Liver (tissue), 7 donors: ENCODE measurements at regions not wholly inside any gene's neighbourhood (a gene's known extent, or its start where the extent isn't known, plus 50 kb on each side); places are given as distances from the start of the nearest gene placed in this dataset.

Source experiments
- DNase-seq: peaks from one replicate; pipeline ENCODE4 v3.0.0-alpha.2; 2017; ENCODE audit warnings: low spot score
- H3K27ac ChIP-seq, 2 donors: one replicate each; pipeline ENCODE4 v1.7.0; 2013; ENCODE audit warnings: inconsistent platforms in 2 of 2, low read length in 2 of 2, control low read depth in 1 of 2, low read depth in 1 of 2, mild to moderate bottlenecking in 1 of 2
- H3K27me3 ChIP-seq, 4 donors: one replicate each; pipeline versions ENCODE4 v1.6.1 to v1.7.0; 2013; ENCODE audit warnings: low read length in 3 of 4, inconsistent platforms in 1 of 4, mild to moderate bottlenecking in 1 of 4, moderate library complexity in 1 of 4; ENCODE audit not compliant: control insufficient read depth in 4 of 4, insufficient read depth in 4 of 4
- H3K36me3 ChIP-seq, 4 donors: one replicate each; pipeline versions ENCODE4 v1.6.1 to v1.7.0; 2013; ENCODE audit warnings: low read length in 3 of 4, mild to moderate bottlenecking in 3 of 4, low read depth in 1 of 4, moderate library complexity in 1 of 4; ENCODE audit not compliant: control insufficient read depth in 4 of 4, insufficient read depth in 3 of 4
- H3K4me1 ChIP-seq, 4 donors: one replicate each; pipeline versions ENCODE4 v1.6.1 to v1.7.0; 2013; ENCODE audit warnings: low read length in 3 of 4, mild to moderate bottlenecking in 3 of 4, moderate library complexity in 1 of 4; ENCODE audit not compliant: control insufficient read depth in 4 of 4, insufficient read depth in 4 of 4
- H3K4me3 ChIP-seq, 3 donors: one replicate each; pipeline versions ENCODE4 v1.6.1 to v1.7.0; 2013; ENCODE audit warnings: low read length in 3 of 3, control low read depth in 1 of 3, low read depth in 1 of 3, mild to moderate bottlenecking in 1 of 3
- H3K9ac ChIP-seq, 2 donors: one replicate each; pipeline ENCODE4 v1.7.0; 2013; ENCODE audit warnings: low read length in 2 of 2, mild to moderate bottlenecking in 2 of 2, moderate library complexity in 2 of 2, control low read depth in 1 of 2, low read depth in 1 of 2
- H3K9me3 ChIP-seq, 4 donors: one replicate each; pipeline versions ENCODE4 v1.6.1 to v1.7.0; 2013; ENCODE audit warnings: low read length in 3 of 4; ENCODE audit not compliant: control insufficient read depth in 4 of 4
- EGR1 ChIP-seq, 2 donors: IDR thresholded peaks; 2 replicates each; pipeline ENCODE4 v1.6.1; 2016 to 2018; ENCODE audit warnings: antibody characterized with exemption in 2 of 2, low read depth in 2 of 2
- FOXA1 ChIP-seq: IDR thresholded peaks from 2 replicates; pipeline ENCODE4 v1.6.1; 2016; ENCODE audit warnings: antibody characterized with exemption
- FOXA2 ChIP-seq: IDR thresholded peaks from 2 replicates; pipeline ENCODE4 v1.6.1; 2016; ENCODE audit warnings: antibody characterized with exemption
- GABPA ChIP-seq, 2 donors: IDR thresholded peaks in 1 of 2; conservative IDR thresholded peaks in 1 of 2; 2 replicates each; pipeline ENCODE4 v1.6.1; 2016; ENCODE audit warnings: antibody characterized with exemption in 2 of 2, mild to moderate bottlenecking in 1 of 2, moderate library complexity in 1 of 2
- HNF4A ChIP-seq, 2 donors: conservative IDR thresholded peaks; 2 replicates each; pipeline ENCODE4 v1.6.1; 2016; ENCODE audit warnings: antibody characterized with exemption in 2 of 2, mild to moderate bottlenecking in 2 of 2
- HNF4G ChIP-seq: IDR thresholded peaks from 2 replicates; pipeline ENCODE4 v1.6.1; 2016; ENCODE audit warnings: antibody characterized with exemption
- JUND ChIP-seq, 2 donors: IDR thresholded peaks; 2 replicates each; pipeline ENCODE4 v1.6.1; 2016; ENCODE audit warnings: antibody characterized with exemption in 2 of 2
- NR2F2 ChIP-seq: IDR thresholded peaks from 2 replicates; pipeline ENCODE4 v1.6.1; 2016; ENCODE audit warnings: antibody characterized with exemption
- RAD21 ChIP-seq, 2 donors: IDR thresholded peaks; 2 replicates each; pipeline ENCODE4 v1.6.1; 2016; ENCODE audit warnings: antibody characterized with exemption in 2 of 2, mild to moderate bottlenecking in 2 of 2
- RXRA ChIP-seq, 2 donors: IDR thresholded peaks; 2 replicates each; pipeline ENCODE4 v1.6.1; 2017 to 2018; ENCODE audit warnings: antibody characterized with exemption in 2 of 2, mild to moderate bottlenecking in 1 of 2
- TAF1 ChIP-seq: conservative IDR thresholded peaks from 2 replicates; pipeline ENCODE4 v1.6.1; 2016; ENCODE audit warnings: antibody characterized with exemption, mild to moderate bottlenecking
- YY1 ChIP-seq: IDR thresholded peaks from 2 replicates; pipeline ENCODE4 v1.6.1; 2016; ENCODE audit warnings: antibody characterized with exemption, mild to moderate bottlenecking
- WGBS: extraction: QIAGEN DNeasy Blood & Tissue Kit; methylation state at CpG from one replicate; pipeline ENCODE4 v1.1.7; 2013; 5-methylcytosine and 5-hydroxymethylcytosine counted together
- TF ChIP-seq, protein P1 (sequence below): IDR thresholded peaks from 2 replicates; pipeline ENCODE4 v1.6.1; 2016; ENCODE audit warnings: antibody characterized with exemption
- TF ChIP-seq, protein P2 (sequence below): IDR thresholded peaks from 2 replicates; pipeline ENCODE4 v1.6.1; 2016; ENCODE audit warnings: antibody characterized with exemption, mild to moderate bottlenecking
- TF ChIP-seq, protein P3 (sequence below): IDR thresholded peaks from 2 replicates; pipeline ENCODE4 v1.6.1; 2016; ENCODE audit warnings: antibody characterized with exemption
- TF ChIP-seq, protein P4 (sequence below): IDR thresholded peaks from 2 replicates; pipeline ENCODE4 v1.6.1; 2016; ENCODE audit warnings: antibody characterized with exemption
- donor health status: healthy.
- donor health status: healthy.
- donor health status: healthy.
- donor health status: healthy.

DNA sequence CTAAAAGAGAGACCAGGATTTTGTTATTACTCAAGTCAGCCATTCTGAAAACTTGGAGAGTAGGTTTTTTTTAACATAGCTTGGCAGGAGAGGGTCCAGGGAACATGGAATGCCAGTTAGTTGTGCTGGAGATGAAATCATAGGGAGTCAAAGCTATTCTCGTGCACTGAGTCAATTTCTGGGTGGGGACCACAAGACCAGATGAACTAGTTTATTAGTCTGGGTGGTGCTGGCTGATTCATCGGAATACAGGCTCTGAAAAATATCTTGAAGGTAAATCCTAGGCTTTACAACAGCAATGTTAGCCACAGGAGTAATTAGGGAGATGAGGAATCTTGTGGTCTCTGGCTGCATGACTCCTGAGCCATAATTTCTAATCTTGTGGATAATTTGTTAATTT is 921.4 kb downstream of the TRIB2 start:
- H3K4me1 ChIP-seq: no peaks in the 10 kb centered on the region
- 57% methylated on average over 2 of the region's 2 CpGs for WGBS
- DNase-seq: no peak
- H3K9me3 ChIP-seq: peaks cover 0 to 2% (median 0%) of the 10 kb centered on the region in 4 donors
- no peak overlapping the region for H3K9ac ChIP-seq
- no peak overlapping the region for H3K4me3 ChIP-seq
- no peaks in the 10 kb centered on the region for H3K27me3 ChIP-seq
- TF ChIP-seq, protein P1, sequence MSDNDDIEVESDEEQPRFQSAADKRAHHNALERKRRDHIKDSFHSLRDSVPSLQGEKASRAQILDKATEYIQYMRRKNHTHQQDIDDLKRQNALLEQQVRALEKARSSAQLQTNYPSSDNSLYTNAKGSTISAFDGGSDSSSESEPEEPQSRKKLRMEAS: no peak
- TF ChIP-seq GABPA (IDR thresholded peaks at IDR 0.05 in 1 of 2, conservative IDR thresholded peaks at IDR 0.05 in 1 of 2): no peak
- no peak for TF ChIP-seq EGR1 (IDR thresholded peaks at IDR 0.05; ENCODE audit: low read depth in 2 of 2)
- TF ChIP-seq FOXA2: no peak
- TF ChIP-seq, protein P2, sequence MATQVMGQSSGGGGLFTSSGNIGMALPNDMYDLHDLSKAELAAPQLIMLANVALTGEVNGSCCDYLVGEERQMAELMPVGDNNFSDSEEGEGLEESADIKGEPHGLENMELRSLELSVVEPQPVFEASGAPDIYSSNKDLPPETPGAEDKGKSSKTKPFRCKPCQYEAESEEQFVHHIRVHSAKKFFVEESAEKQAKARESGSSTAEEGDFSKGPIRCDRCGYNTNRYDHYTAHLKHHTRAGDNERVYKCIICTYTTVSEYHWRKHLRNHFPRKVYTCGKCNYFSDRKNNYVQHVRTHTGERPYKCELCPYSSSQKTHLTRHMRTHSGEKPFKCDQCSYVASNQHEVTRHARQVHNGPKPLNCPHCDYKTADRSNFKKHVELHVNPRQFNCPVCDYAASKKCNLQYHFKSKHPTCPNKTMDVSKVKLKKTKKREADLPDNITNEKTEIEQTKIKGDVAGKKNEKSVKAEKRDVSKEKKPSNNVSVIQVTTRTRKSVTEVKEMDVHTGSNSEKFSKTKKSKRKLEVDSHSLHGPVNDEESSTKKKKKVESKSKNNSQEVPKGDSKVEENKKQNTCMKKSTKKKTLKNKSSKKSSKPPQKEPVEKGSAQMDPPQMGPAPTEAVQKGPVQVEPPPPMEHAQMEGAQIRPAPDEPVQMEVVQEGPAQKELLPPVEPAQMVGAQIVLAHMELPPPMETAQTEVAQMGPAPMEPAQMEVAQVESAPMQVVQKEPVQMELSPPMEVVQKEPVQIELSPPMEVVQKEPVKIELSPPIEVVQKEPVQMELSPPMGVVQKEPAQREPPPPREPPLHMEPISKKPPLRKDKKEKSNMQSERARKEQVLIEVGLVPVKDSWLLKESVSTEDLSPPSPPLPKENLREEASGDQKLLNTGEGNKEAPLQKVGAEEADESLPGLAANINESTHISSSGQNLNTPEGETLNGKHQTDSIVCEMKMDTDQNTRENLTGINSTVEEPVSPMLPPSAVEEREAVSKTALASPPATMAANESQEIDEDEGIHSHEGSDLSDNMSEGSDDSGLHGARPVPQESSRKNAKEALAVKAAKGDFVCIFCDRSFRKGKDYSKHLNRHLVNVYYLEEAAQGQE: no peak
- TF ChIP-seq HNF4G: no peak
- TF ChIP-seq RAD21 (IDR thresholded peaks at IDR 0.05): no peak
- TF ChIP-seq, protein P3, sequence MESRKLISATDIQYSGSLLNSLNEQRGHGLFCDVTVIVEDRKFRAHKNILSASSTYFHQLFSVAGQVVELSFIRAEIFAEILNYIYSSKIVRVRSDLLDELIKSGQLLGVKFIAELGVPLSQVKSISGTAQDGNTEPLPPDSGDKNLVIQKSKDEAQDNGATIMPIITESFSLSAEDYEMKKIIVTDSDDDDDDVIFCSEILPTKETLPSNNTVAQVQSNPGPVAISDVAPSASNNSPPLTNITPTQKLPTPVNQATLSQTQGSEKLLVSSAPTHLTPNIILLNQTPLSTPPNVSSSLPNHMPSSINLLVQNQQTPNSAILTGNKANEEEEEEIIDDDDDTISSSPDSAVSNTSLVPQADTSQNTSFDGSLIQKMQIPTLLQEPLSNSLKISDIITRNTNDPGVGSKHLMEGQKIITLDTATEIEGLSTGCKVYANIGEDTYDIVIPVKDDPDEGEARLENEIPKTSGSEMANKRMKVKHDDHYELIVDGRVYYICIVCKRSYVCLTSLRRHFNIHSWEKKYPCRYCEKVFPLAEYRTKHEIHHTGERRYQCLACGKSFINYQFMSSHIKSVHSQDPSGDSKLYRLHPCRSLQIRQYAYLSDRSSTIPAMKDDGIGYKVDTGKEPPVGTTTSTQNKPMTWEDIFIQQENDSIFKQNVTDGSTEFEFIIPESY: no peak
- TF ChIP-seq YY1: no peak
- TF ChIP-seq JUND (IDR thresholded peaks at IDR 0.05): no peak
- TF ChIP-seq HNF4A (conservative IDR thresholded peaks at IDR 0.05): no peak
- no peak for TF ChIP-seq NR2F2
- TF ChIP-seq, protein P4, sequence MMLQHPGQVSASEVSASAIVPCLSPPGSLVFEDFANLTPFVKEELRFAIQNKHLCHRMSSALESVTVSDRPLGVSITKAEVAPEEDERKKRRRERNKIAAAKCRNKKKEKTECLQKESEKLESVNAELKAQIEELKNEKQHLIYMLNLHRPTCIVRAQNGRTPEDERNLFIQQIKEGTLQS: no peak
- no peak for TF ChIP-seq FOXA1
- H3K27ac ChIP-seq: no peak overlapping the region
- H3K36me3 ChIP-seq: no peaks in the 10 kb centered on the region

DNA sequence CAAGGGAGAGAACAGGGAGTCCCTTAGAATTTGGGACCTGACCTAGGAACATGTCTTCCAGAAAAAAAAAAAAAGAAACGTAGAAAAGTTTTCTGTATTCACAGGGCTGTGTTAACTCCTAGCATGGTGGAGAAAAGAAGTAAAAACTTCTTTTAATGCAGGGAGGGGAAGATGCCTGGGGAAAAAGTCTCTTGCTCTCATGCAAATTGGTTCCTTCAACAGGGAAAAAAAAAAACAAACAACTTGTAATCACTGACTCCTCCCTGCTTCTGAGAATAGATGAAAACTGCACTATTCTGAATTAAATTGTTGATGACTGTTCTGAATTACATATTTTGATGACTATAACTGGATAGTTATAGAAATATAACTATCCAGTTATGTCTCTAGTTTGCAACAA is 933.2 kb downstream of the TRIB2 start:
- H3K9me3 ChIP-seq: peaks cover 0 to 10% (median 2%) of the 10 kb centered on the region in 4 donors
- 69% methylated on average over 1 of the region's 1 CpG for WGBS
- H3K4me3 ChIP-seq: no peak overlapping the region
- H3K36me3 ChIP-seq: no peaks in the 10 kb centered on the region
- no peaks in the 10 kb centered on the region for H3K4me1 ChIP-seq
- H3K27ac ChIP-seq: no peak overlapping the region
- no peak for TF ChIP-seq RXRA (IDR thresholded peaks at IDR 0.05)
- no peak for TF ChIP-seq YY1
- no peak for TF ChIP-seq TAF1
- no peak for TF ChIP-seq GABPA (IDR thresholded peaks at IDR 0.05 in 1 of 2, conservative IDR thresholded peaks at IDR 0.05 in 1 of 2)
- TF ChIP-seq, protein P4: no peak
- H3K27me3 ChIP-seq: no peaks in the 10 kb centered on the region
- DNase-seq: no peak
- no peak overlapping the region for H3K9ac ChIP-seq
